ENCODE measurements at regions not wholly inside any gene's neighbourhood (a gene's known extent, or its start where the extent isn't known, plus 50 kb on each side); places are given as distances from the start of the nearest gene placed in this dataset.

DNA sequence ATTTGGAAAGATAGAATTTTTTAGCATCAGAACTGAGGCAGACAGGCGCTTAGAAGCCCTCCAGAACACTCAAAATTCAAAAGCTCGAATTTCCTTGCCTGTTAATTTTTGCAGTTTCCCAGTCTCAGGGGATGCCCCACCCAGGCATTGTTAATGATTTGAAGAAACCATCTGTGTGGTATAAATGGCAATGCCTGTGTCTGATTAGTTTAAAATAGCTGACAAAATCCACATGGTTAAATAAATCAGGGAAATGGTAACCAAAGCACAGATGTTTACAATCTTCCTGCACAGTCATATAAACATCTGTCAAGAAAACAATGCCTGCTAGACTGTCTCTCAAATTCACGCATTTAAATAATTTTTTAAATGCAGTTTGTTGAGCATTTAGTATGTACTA lies 185.2 kb upstream of the RGMB start:
- Mint-ChIP-seq H3K4me1 (no peaks in the 10 kb centered on the region), H3K36me3 (no peaks in the 10 kb centered on the region), H3K4me3 (no peak overlapping the region)

GRCh38 chr5:98593418-98593817 lies 180.0 kb upstream of the RGMB start:
- Mint-ChIP-seq H3K9me3 (no peaks in the 10 kb centered on the region), H3K27ac (no peak overlapping the region), H3K36me3 (no peaks in the 10 kb centered on the region), H3K27me3 (peaks cover 5% of the 10 kb centered on the region), H3K4me1 (no peaks in the 10 kb centered on the region), H3K4me3 (no peak overlapping the region)

More for the DNA sequence above, 185.2 kb upstream of the RGMB start:
- peaks cover 1% of the 10 kb centered on the region for H3K27me3 Mint-ChIP-seq
- H3K27ac Mint-ChIP-seq, result no peak overlapping the region
- H3K9me3 Mint-ChIP-seq, result no peaks in the 10 kb centered on the region

DNA sequence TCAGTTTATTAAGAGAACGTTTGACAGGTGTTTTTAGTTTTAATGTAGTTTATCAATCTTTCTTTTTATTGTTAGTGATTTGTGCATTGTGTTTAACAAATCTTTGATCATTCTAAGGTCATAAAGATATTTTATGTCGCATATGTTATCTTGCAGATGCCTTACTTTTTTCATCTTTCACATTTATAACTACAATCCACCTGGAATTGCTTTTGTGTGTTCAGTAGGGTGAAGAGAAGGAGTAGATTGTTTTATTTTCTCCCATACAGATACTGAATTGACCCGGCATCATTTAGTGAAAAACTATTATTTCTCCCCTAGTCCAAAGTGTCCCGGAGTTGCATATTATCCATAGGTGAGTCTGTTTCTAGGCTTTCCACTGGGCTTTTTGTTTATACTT lies 179.4 kb upstream of the RGMB start:
- no peak overlapping the region for H3K27ac Mint-ChIP-seq
- no peaks in the 10 kb centered on the region for H3K4me1 Mint-ChIP-seq
- H3K36me3 Mint-ChIP-seq, result no peaks in the 10 kb centered on the region
- H3K9me3 Mint-ChIP-seq, result no peaks in the 10 kb centered on the region
- no peak overlapping the region for H3K4me3 Mint-ChIP-seq
- peaks cover 5% of the 10 kb centered on the region for H3K27me3 Mint-ChIP-seq

GRCh38 chr5:98599016-98599415 lies 174.4 kb upstream of the RGMB start:
- Mint-ChIP-seq H3K4me1 (no peaks in the 10 kb centered on the region), H3K27ac (no peak overlapping the region), H3K36me3 (no peaks in the 10 kb centered on the region), H3K27me3 (peaks cover 10% of the 10 kb centered on the region), H3K4me3 (no peak overlapping the region), H3K9me3 (peaks cover 9% of the 10 kb centered on the region)

GRCh38 chr5:98602534-98603112 lies 170.8 kb upstream of the RGMB start:
- Mint-ChIP-seq H3K27me3 (peaks cover 7% of the 10 kb centered on the region), H3K9me3 (peaks cover 9% of the 10 kb centered on the region)

DNA sequence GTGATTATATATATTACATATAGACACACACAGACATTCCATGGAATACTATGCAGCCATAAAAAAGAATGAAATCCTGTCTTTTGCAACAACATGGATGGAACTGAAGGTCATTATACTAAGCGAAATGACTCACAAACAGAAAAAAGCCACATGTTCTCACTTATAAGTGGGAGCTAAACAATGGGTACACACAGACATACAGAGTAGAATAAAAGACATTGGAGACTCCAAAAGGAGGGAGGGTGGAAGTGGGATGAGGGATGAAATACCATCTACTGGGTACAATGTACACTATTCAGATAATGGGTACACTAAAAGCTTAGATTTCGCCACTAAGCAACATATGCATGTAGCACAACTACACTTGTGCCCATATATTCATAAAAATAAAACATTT lies 170.0 kb upstream of the RGMB start:
- no peak overlapping the region for H3K27ac Mint-ChIP-seq
- H3K4me3 Mint-ChIP-seq, result no peak overlapping the region
- no peaks in the 10 kb centered on the region for H3K4me1 Mint-ChIP-seq
- no peaks in the 10 kb centered on the region for H3K36me3 Mint-ChIP-seq
- H3K9me3 Mint-ChIP-seq, result peaks cover 9% of the 10 kb centered on the region
- H3K27me3 Mint-ChIP-seq, result peaks cover 6% of the 10 kb centered on the region

More at GRCh38 chr5:98602534-98603112, 170.8 kb upstream of the RGMB start:
- Mint-ChIP-seq H3K36me3 (no peaks in the 10 kb centered on the region), H3K4me3 (no peak overlapping the region), H3K4me1 (no peaks in the 10 kb centered on the region), H3K27ac (no peak overlapping the region)

DNA sequence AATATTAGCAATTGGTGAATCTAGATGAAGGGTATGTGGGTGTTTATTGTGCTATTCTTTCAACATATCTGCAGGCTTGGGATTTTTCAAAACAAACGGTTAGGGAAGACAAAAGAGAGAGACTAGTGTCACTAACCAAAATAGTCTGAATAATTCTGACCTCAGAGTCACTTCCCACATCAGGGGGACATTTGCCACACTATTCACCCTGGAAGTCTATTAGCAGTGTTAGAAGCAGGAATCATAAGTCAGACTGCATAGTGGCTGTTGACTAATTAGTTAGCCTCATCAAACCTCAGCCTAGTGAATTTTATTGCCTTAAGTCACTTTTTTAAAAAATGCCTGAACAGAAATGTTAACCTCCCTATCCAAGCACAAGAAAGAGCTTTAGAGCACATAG lies 169.2 kb upstream of the RGMB start:
- Mint-ChIP-seq H3K36me3 (no peaks in the 10 kb centered on the region), H3K4me1 (no peaks in the 10 kb centered on the region), H3K27me3 (peaks cover 6% of the 10 kb centered on the region)

DNA sequence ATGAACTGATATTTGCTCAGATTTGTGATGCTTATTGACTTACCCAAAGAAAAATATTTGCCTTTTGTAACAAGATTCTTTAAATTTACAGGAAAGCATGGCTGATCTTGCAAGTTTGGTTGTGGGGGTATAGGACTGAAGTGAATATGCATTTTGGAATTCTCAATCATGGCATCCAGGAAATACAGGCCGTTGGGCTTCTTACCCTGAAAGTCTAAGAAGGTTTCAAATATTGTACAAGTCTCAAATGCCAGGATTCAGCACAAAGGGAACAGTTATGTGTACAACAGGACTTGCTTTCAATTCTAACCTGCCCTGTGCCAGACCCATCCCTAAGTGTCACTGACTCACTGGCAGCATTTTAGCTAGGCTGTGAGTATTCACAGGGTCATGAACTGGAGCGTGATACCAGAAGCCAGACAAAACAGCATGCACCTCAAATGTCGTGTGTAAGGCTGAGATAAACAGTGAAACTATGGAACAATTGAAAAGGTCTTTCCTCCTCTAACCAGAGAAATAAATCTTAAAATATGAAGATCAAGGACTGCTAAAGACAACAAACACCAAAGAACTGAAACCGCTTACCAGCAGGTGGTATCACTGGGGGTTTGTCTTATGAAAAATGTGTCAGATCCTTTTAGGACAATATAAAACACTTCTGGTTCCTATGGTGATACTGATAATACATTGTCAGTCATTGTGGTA lies 168.6 kb upstream of the RGMB start:
- H3K4me1 Mint-ChIP-seq, result no peaks in the 10 kb centered on the region
- peaks cover 9% of the 10 kb centered on the region for H3K9me3 Mint-ChIP-seq
- H3K27ac Mint-ChIP-seq, result no peak overlapping the region
- H3K27me3 Mint-ChIP-seq, result peaks cover 5% of the 10 kb centered on the region
- no peak overlapping the region for H3K4me3 Mint-ChIP-seq
- H3K36me3 Mint-ChIP-seq, result no peaks in the 10 kb centered on the region

More for the DNA sequence above, 169.2 kb upstream of the RGMB start:
- H3K4me3 Mint-ChIP-seq, result no peak overlapping the region
- H3K9me3 Mint-ChIP-seq, result peaks cover 9% of the 10 kb centered on the region
- H3K27ac Mint-ChIP-seq, result no peak overlapping the region

DNA sequence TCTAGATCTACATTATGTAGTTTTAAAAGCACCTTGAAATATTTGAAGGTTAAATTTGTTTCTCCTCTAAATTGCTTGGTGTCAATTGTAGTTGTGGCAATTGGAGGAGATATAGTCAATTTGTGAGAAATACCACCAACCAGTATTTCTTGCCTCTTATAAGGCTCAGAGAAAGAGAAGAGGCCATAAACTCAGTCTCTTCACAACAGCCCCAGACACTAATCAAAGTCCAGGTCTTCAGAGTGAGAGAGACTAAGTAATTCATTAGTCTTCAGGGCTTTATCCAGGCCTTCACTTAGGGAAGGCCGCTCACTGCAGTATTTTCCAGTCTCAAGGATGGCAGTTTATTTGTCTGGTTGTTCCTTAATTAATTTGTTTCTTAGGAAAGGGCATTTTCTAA lies 168.0 kb upstream of the RGMB start:
- Mint-ChIP-seq H3K4me1 (no peaks in the 10 kb centered on the region), H3K27me3 (no peaks in the 10 kb centered on the region), H3K27ac (no peak overlapping the region), H3K4me3 (no peak overlapping the region), H3K9me3 (peaks cover 4% of the 10 kb centered on the region), H3K36me3 (no peaks in the 10 kb centered on the region)

DNA sequence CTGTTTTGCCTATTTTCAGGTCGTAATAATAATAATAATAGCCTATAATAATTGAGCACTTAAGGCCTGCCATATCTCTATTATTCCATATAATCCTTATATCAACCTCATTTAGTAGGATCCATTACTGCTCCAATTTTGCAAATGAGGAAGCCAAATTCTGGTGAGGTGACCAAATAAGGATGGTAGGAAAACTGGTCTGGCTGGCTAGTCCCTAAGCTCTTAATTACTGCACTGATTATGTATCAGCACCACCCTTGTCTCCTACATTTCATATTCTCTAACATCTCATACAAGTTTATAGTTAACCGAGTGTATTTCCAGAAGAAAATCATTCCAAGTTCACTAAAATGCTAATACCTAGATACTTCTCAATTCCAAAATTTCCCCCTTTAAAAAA lies 166.5 kb upstream of the RGMB start:
- no peaks in the 10 kb centered on the region for H3K27me3 Mint-ChIP-seq
- H3K4me3 Mint-ChIP-seq, result no peak overlapping the region
- peaks cover 2% of the 10 kb centered on the region for H3K9me3 Mint-ChIP-seq
- no peak overlapping the region for H3K27ac Mint-ChIP-seq
- H3K4me1 Mint-ChIP-seq, result no peaks in the 10 kb centered on the region
- H3K36me3 Mint-ChIP-seq, result no peaks in the 10 kb centered on the region

GRCh38 chr5:98608052-98608451 lies 165.4 kb upstream of the RGMB start:
- Mint-ChIP-seq H3K36me3 (no peaks in the 10 kb centered on the region), H3K4me3 (no peak overlapping the region), H3K27me3 (no peaks in the 10 kb centered on the region), H3K4me1 (no peaks in the 10 kb centered on the region), H3K9me3 (no peaks in the 10 kb centered on the region), H3K27ac (no peak overlapping the region)

DNA sequence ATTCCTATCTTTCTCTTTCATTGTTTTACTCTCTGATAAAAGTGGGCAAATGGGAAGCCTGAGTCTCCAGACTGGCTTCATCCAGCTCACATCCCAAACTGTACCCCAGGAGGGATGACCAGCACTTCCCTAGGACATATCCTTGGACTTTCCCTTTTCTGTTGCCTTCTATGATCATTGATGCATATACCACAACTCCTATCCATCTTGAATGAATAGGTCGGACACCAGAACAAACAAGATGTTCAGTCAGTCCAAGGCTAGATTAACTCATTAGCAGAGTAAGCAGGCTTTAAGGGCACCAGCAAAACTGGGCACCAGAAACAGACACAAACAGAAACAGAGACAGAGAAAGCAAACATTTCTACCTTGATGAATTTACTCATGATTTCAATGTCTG lies 159.1 kb upstream of the RGMB start:
- Mint-ChIP-seq H3K4me1 (no peaks in the 10 kb centered on the region), H3K27ac (no peak overlapping the region), H3K9me3 (no peaks in the 10 kb centered on the region), H3K36me3 (no peaks in the 10 kb centered on the region), H3K27me3 (no peaks in the 10 kb centered on the region), H3K4me3 (no peak overlapping the region)

DNA sequence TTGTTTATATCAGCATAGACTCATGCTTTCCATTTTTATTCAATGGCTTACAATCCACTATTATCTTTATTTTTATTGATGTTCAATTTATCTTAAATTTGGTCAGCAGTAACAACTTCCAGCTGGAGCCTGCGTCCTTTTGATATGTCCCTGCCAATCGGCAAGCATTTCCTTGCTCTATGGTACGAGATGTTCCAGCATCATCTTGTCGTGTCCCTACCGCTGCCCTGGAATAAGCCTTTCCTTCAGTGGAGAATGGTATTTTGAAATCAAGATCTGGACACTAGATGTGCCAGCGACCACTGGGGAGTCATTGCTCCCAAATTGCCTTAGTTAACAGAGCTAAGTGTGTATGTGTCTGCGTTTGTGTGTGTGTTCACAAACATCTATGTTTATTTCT lies 151.6 kb upstream of the RGMB start:
- Mint-ChIP-seq H3K36me3 (no peaks in the 10 kb centered on the region), H3K27me3 (peaks cover 9% of the 10 kb centered on the region), H3K9me3 (no peaks in the 10 kb centered on the region), H3K4me3 (no peak overlapping the region), H3K4me1 (no peaks in the 10 kb centered on the region), H3K27ac (no peak overlapping the region)

- no peak overlapping the region for H3K4me3 Mint-ChIP-seq
- no peak overlapping the region for H3K27ac Mint-ChIP-seq
- peaks cover 10% of the 10 kb centered on the region for H3K27me3 Mint-ChIP-seq
- no peaks in the 10 kb centered on the region for H3K9me3 Mint-ChIP-seq
- no peaks in the 10 kb centered on the region for H3K4me1 Mint-ChIP-seq
- no peaks in the 10 kb centered on the region for H3K36me3 Mint-ChIP-seq
Measured at GRCh38 chr5:98624145-98624880, 149.2 kb upstream of the RGMB start.

DNA sequence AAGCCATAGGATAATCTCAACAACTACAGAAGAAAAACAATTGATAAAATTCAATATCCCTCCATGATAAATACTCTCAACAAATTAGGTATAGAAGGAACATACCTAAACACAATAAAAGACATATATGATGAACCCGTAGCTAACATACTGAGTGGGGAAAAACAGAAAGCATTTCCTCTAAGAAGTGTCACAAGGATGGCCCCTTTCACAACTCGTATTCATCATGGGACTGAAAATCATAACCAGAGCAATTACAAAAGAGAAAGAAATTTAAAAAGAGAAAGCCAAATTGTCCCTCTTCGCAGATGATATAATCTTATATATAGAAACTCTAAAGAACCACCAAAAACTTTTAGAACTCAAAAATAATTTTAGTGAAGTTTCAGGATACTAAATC lies 146.3 kb upstream of the RGMB start:
- H3K27me3 Mint-ChIP-seq, result peaks cover 9% of the 10 kb centered on the region
- H3K4me3 Mint-ChIP-seq, result no peak overlapping the region

DNA sequence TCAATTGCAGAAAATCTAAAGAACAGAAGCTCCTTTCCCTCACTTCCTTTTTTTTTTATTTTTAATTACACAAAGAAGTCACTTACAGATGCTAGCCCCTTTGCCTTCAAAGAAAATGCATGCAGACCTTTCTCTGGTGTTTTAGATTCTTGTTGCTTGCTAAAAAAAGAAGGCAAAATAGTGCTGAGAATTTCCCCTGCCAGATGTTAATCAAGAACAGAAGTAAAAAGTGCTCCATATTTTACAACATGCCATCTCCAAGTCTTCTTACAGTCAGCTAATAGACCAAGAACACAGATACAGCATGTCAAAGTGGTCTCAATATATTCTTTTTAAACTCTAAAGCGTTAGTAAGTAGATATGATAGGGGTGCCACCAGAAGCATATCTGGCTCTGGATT lies 142.8 kb upstream of the RGMB start:
- H3K36me3 Mint-ChIP-seq, result no peaks in the 10 kb centered on the region
- H3K4me1 Mint-ChIP-seq, result no peaks in the 10 kb centered on the region
- peaks cover 6% of the 10 kb centered on the region for H3K27me3 Mint-ChIP-seq
- no peaks in the 10 kb centered on the region for H3K9me3 Mint-ChIP-seq
- no peak overlapping the region for H3K4me3 Mint-ChIP-seq
- H3K27ac Mint-ChIP-seq, result no peak overlapping the region

More for the DNA sequence above, 146.3 kb upstream of the RGMB start:
- H3K36me3 Mint-ChIP-seq, result no peaks in the 10 kb centered on the region
- H3K9me3 Mint-ChIP-seq, result no peaks in the 10 kb centered on the region
- no peak overlapping the region for H3K27ac Mint-ChIP-seq
- no peaks in the 10 kb centered on the region for H3K4me1 Mint-ChIP-seq
